Vagina (tissue), 2 donors: ENCODE measurements at regions not wholly inside any gene's neighbourhood (a gene's known extent, or its start where the extent isn't known, plus 50 kb on each side); places are given as distances from the start of the nearest gene placed in this dataset.

Experiments used
- DNase-seq, 2 donors: peaks; one replicate each; pipeline ENCODE4 v3.0.0-alpha.2; 2017; ENCODE audit errors: extremely low spot score in 2 of 2
- H3K27ac ChIP-seq: fragments of 200-600 bp; sonication (generic); one replicate; pipeline ENCODE4 v1.5.1; 2019
- H3K27me3 ChIP-seq: fragments of 200-600 bp; sonication (generic); one replicate; pipeline ENCODE4 v1.5.1; 2019
- H3K36me3 ChIP-seq, 2 donors: fragments of 200-600 bp; sonication (generic); one replicate each; pipeline ENCODE4 v1.5.1; 2017 to 2019
- H3K4me1 ChIP-seq: fragments of 200-600 bp; sonication (generic); one replicate; pipeline ENCODE4 v1.5.1; 2019
- H3K4me3 ChIP-seq, 2 donors: fragments of 200-600 bp; sonication (generic); 1 replicate in 1 of 2; 2 replicates in 1 of 2; pipeline ENCODE4 v1.5.1; 2016 to 2019
- H3K9me3 ChIP-seq: fragments of 200-600 bp; sonication (generic); one replicate; pipeline ENCODE4 v1.5.1; 2019
- CTCF ChIP-seq, 3 experiments: fragments of 450-650 bp in 2 of 3; fragments of 200-600 bp in 1 of 3; sonication (generic) in 1 of 3; IDR thresholded peaks; one replicate each; pipeline ENCODE4 v1.5.1; 2017 to 2019; ENCODE audit warnings: antibody characterized with exemption in 3 of 3, mild to moderate bottlenecking in 2 of 3, moderate library complexity in 2 of 3
- POLR2A ChIP-seq, 2 donors: fragments of 450-650 bp; IDR thresholded peaks; one replicate each; pipeline ENCODE4 v1.6.1; 2017; ENCODE audit warnings: antibody characterized with exemption in 2 of 2, mild to moderate bottlenecking in 2 of 2, moderate library complexity in 2 of 2
- POLR2AphosphoS5 ChIP-seq, 2 donors: sonication (generic); formaldehyde crosslinking; IDR thresholded peaks; one replicate each; pipeline ENCODE4 v1.9.0; 2017; ENCODE audit warnings: antibody characterized with exemption in 2 of 2, mild to moderate bottlenecking in 2 of 2, low read depth in 1 of 2; ENCODE audit not compliant: insufficient read depth in 1 of 2
- intact Hi-C: fragments of 100-400 bp; cut with DNase I; formaldehyde crosslinking; loops from one replicate; pipeline ENCODE4 v1.15.1; 2023

DNA sequence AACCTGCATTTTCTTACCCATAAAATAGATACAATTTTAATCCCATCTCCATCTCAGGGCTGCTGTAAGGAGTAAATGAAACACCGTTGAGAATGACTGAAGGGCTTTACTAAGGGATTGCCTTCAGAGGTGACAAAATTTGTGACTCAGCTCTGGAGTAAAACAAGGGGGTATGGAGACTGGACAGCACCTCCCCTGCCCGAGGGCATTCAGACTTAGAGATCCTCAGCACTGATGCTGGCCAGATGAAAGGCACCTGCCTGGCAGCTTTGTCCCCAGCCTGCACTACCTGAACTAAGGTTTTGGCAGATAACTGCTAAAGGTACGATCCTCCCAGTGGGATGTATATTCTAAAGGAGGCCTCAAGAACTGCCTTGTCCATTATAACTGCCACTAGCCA, 84.7 kb upstream of the CALM2 start:
- H3K4me3 ChIP-seq = no peak overlapping the region
- H3K4me1 ChIP-seq = no peaks in the 10 kb centered on the region
- H3K36me3 ChIP-seq = no peaks in the 10 kb centered on the region
- TF ChIP-seq POLR2A (IDR thresholded peaks at IDR 0.05) (no peak), POLR2AphosphoS5 (IDR thresholded peaks at IDR 0.05; ENCODE audit: insufficient read depth in 1 of 2, low read depth in 1 of 2) (no peak), CTCF (IDR thresholded peaks at IDR 0.05) (no peak)
- intact Hi-C loops = no loop called here
- H3K27me3 ChIP-seq = no peaks in the 10 kb centered on the region
- H3K27ac ChIP-seq = no peak overlapping the region
- DNase-seq = no peak
- no peaks in the 10 kb centered on the region for H3K9me3 ChIP-seq

GRCh38 chr2:47259829-47260228, 83.5 kb upstream of the CALM2 start:
- no peak overlapping the region for H3K27ac ChIP-seq
- no peaks in the 10 kb centered on the region for H3K9me3 ChIP-seq
- H3K27me3 ChIP-seq = no peaks in the 10 kb centered on the region
- no peak overlapping the region for H3K4me3 ChIP-seq
- H3K4me1 ChIP-seq = no peaks in the 10 kb centered on the region
- TF ChIP-seq POLR2AphosphoS5 (IDR thresholded peaks at IDR 0.05; ENCODE audit: insufficient read depth in 1 of 2, low read depth in 1 of 2) (no peak), CTCF (IDR thresholded peaks at IDR 0.05) (no peak), POLR2A (IDR thresholded peaks at IDR 0.05) (no peak)
- intact Hi-C loops = no loop called here
- H3K36me3 ChIP-seq = no peaks in the 10 kb centered on the region
- no peak for DNase-seq

GRCh38 chr2:47257946-47258348, 81.6 kb upstream of the CALM2 start:
- no peak overlapping the region for H3K27ac ChIP-seq

DNA sequence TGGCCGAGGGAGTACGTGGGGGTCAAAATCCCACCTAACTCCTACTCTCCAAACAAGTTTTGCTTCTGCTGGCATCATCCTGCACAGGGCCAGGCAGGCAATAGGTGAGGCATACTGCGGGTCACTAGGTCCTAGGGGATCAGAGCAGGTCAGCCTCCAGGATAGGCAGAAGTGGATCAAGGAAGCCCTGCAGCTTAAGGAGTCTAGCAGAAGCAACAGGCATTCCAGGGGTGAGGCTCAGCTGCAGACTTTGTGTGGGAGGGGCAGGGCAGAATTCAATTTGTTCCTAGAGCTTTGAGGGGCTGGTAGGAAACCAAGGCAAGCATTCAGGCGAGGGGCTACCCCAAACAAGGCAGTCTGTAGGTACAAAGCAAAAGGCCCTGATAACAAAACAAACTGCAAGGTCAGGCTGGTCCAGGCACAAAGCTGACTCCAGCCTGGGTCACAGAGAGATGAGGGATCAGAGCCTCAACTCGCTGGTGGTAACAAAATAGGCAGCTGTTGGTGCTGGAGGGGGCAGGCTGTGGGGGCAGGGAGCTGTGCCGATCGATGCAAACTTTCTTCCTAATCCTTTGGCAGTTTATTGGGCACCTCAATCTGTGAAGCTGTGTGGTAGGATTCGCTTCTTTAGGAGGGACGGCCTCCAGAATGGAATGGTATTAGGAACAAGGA, 80.2 kb upstream of the CALM2 start:
- H3K36me3 ChIP-seq = no peaks in the 10 kb centered on the region
- H3K4me1 ChIP-seq = no peaks in the 10 kb centered on the region
- H3K9me3 ChIP-seq = no peaks in the 10 kb centered on the region
- intact Hi-C loops = no loop called here
- H3K27me3 ChIP-seq = no peaks in the 10 kb centered on the region
- no peak overlapping the region for H3K27ac ChIP-seq
- H3K4me3 ChIP-seq = no peak overlapping the region
- TF ChIP-seq CTCF (IDR thresholded peaks at IDR 0.05) (no peak), POLR2A (IDR thresholded peaks at IDR 0.05) (no peak), POLR2AphosphoS5 (IDR thresholded peaks at IDR 0.05; ENCODE audit: insufficient read depth in 1 of 2, low read depth in 1 of 2) (no peak)
- DNase-seq = no peak

More at GRCh38 chr2:47257946-47258348, 81.6 kb upstream of the CALM2 start:
- Histone ChIP-seq H3K9me3 (no peaks in the 10 kb centered on the region), H3K36me3 (no peaks in the 10 kb centered on the region), H3K4me1 (no peaks in the 10 kb centered on the region), H3K27me3 (no peaks in the 10 kb centered on the region), H3K4me3 (no peak overlapping the region)
- TF ChIP-seq CTCF (IDR thresholded peaks at IDR 0.05) (no peak), POLR2AphosphoS5 (IDR thresholded peaks at IDR 0.05; ENCODE audit: insufficient read depth in 1 of 2, low read depth in 1 of 2) (no peak), POLR2A (IDR thresholded peaks at IDR 0.05) (no peak)
- DNase-seq = no peak
- intact Hi-C loops = no loop called here

- Histone ChIP-seq H3K27ac (no peak overlapping the region), H3K9me3 (no peaks in the 10 kb centered on the region), H3K4me3 (no peak overlapping the region), H3K36me3 (no peaks in the 10 kb centered on the region), H3K27me3 (no peaks in the 10 kb centered on the region), H3K4me1 (no peaks in the 10 kb centered on the region)
- TF ChIP-seq POLR2AphosphoS5 (IDR thresholded peaks at IDR 0.05; ENCODE audit: insufficient read depth in 1 of 2, low read depth in 1 of 2) = no peak
- no peak for TF ChIP-seq CTCF (IDR thresholded peaks at IDR 0.05)
- no peak for TF ChIP-seq POLR2A (IDR thresholded peaks at IDR 0.05)
- intact Hi-C loops = no loop called here
- no peak for DNase-seq
Measured at GRCh38 chr2:47255794-47256193, 79.5 kb upstream of the CALM2 start.
